Transverse colon (tissue), 3 donors: ENCODE measurements at regions not wholly inside any gene's neighbourhood (a gene's known extent, or its start where the extent isn't known, plus 50 kb on each side); places are given as distances from the start of the nearest gene placed in this dataset.

ENCODE experiments used
- CTCF ChIP-seq, 5 experiments: fragments of 200-600 bp in 3 of 5; fragments of 450-650 bp in 2 of 5; sonication (generic) in 3 of 5; IDR thresholded peaks; 1 replicate in 2 of 5; 2 replicates in 3 of 5; pipeline ENCODE4 v1.5.1; 2016 to 2017; ENCODE audit warnings: antibody characterized with exemption in 5 of 5, inconsistent platforms in 3 of 5, mild to moderate bottlenecking in 2 of 5, moderate library complexity in 1 of 5
- EP300 ChIP-seq: sonication (generic); formaldehyde crosslinking; IDR thresholded peaks from one replicate; pipeline ENCODE4 v1.6.1; 2017; ENCODE audit warnings: antibody characterized with exemption, low read depth

DNA sequence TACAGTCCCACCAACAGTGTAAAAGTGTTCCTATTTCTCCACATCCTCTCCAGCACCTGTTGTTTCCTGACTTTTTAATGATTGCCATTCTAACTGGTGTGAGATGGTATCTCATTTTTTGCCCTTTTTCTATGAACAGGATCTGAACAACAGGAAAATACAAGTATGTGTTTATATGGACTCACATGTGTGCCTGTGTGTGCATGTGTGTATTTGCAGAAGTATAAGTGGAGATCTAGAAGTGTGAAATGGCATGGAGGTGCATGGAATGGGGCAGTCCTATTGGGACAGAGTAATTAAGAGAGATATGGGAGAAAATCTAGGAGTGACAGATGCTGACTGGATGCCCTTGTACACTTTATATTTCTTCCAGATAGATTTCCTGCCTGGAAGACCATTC is 111.6 kb upstream of the PCGF5 start:
- no peak for TF ChIP-seq CTCF (IDR thresholded peaks at IDR 0.05)
- no peak for TF ChIP-seq EP300
